Neuronal stem cell (in vitro differentiated cells): ENCODE measurements at regions not wholly inside any gene's neighbourhood (a gene's known extent, or its start where the extent isn't known, plus 50 kb on each side); places are given as distances from the start of the nearest gene placed in this dataset.
A peak's percentile ranks its signal among the peaks of the same experiment; 100 is the strongest.

Source experiments
- DNase-seq: peaks from one replicate; pipeline ENCODE4 v3.0.0-alpha.2; 2013; ENCODE audit warnings: low spot score
- H2AFZ ChIP-seq: one replicate; pipeline ENCODE4 v1.6.1; 2013; ENCODE audit warnings: mild to moderate bottlenecking, low read length, inconsistent platforms
- H2AK5ac ChIP-seq: 2 replicates; pipeline ENCODE4 v1.6.1; 2013; ENCODE audit warnings: low read depth, mild to moderate bottlenecking, inconsistent platforms, low read length, moderate library complexity, mixed read lengths
- H2BK120ac ChIP-seq: 2 replicates; pipeline ENCODE4 v1.6.1; 2013; ENCODE audit warnings: low read depth, mild to moderate bottlenecking, inconsistent platforms, low read length, moderate library complexity, mixed read lengths
- H2BK12ac ChIP-seq: one replicate; pipeline ENCODE4 v1.6.1; 2013; ENCODE audit warnings: low read length, inconsistent platforms
- H2BK15ac ChIP-seq: 2 replicates; pipeline ENCODE4 v1.6.1; 2013; ENCODE audit warnings: mild to moderate bottlenecking, low read length, inconsistent platforms, mixed read lengths
- H2BK5ac ChIP-seq: one replicate; pipeline ENCODE4 v1.6.1; 2013; ENCODE audit warnings: inconsistent platforms, mild to moderate bottlenecking, low read length, moderate library complexity
- H3K14ac ChIP-seq: one replicate; pipeline ENCODE4 v1.6.1; 2013; ENCODE audit warnings: low read length, inconsistent platforms
- H3K18ac ChIP-seq: 2 replicates; pipeline ENCODE4 v1.6.1; 2013; ENCODE audit warnings: low read length, inconsistent platforms
- H3K23ac ChIP-seq: 2 replicates; pipeline ENCODE4 v1.6.1; 2013; ENCODE audit warnings: low read depth, mild to moderate bottlenecking, mixed read lengths, low read length, inconsistent platforms; ENCODE audit not compliant: poor library complexity
- H3K27ac ChIP-seq: replicated peaks from 3 replicates; pipeline ENCODE4 v1.5.1; 2013; ENCODE audit warnings: low read length, inconsistent platforms
- H3K27me3 ChIP-seq, 3 experiments: 2 replicates each; pipeline ENCODE4 v1.6.1; 2013; ENCODE audit warnings: low read length in 3 of 3, mild to moderate bottlenecking in 2 of 3, inconsistent platforms in 1 of 3, low read depth in 1 of 3, mixed read lengths in 1 of 3, moderate library complexity in 1 of 3; ENCODE audit not compliant: control insufficient read depth in 3 of 3, insufficient read depth in 3 of 3
- H3K36me3 ChIP-seq, 2 donors: replicated peaks in 1 of 2; 2 replicates each; pipeline ENCODE4 v1.6.1; 2013; ENCODE audit warnings: low read length in 2 of 2; ENCODE audit not compliant: control insufficient read depth in 2 of 2, insufficient read depth in 2 of 2
- H3K4ac ChIP-seq: 2 replicates; pipeline ENCODE4 v1.6.1; 2013; ENCODE audit warnings: inconsistent platforms, mild to moderate bottlenecking, low read length, moderate library complexity
- H3K4me1 ChIP-seq, 2 donors: 1 replicate in 1 of 2; 2 replicates in 1 of 2; pipeline ENCODE4 v1.6.1; 2013; ENCODE audit warnings: low read length in 2 of 2, low read depth in 1 of 2; ENCODE audit not compliant: control insufficient read depth in 2 of 2, insufficient read depth in 1 of 2
- H3K4me2 ChIP-seq: one replicate; pipeline ENCODE4 v1.6.1; 2013; ENCODE audit warnings: mild to moderate bottlenecking, low read length, inconsistent platforms; ENCODE audit not compliant: insufficient read depth, poor library complexity, severe bottlenecking
- H3K4me3 ChIP-seq, 2 donors: 2 replicates each; pipeline ENCODE4 v1.5.1; 2013; ENCODE audit warnings: low read length in 2 of 2, mild to moderate bottlenecking in 2 of 2, inconsistent platforms in 1 of 2, moderate library complexity in 1 of 2
- H3K79me1 ChIP-seq: one replicate; pipeline ENCODE4 v1.6.1; 2013; ENCODE audit warnings: low read depth, mild to moderate bottlenecking, inconsistent platforms, low read length, moderate library complexity
- H3K9ac ChIP-seq: one replicate; pipeline ENCODE4 v1.6.1; 2013; ENCODE audit warnings: mild to moderate bottlenecking, low read depth, low read length, inconsistent platforms; ENCODE audit not compliant: poor library complexity
- H3K9me3 ChIP-seq, 2 donors: replicated peaks in 1 of 2; 2 replicates each; pipeline versions ENCODE3 to v1.6.1; 2013; ENCODE audit warnings: low read length in 2 of 2, mild to moderate bottlenecking in 2 of 2, inconsistent platforms in 1 of 2, low read depth in 1 of 2, mixed read lengths in 1 of 2, moderate library complexity in 1 of 2; ENCODE audit not compliant: control insufficient read depth in 2 of 2, insufficient read depth in 1 of 2
- H4K8ac ChIP-seq: one replicate; pipeline ENCODE4 v1.6.1; 2013; ENCODE audit warnings: low read depth, mild to moderate bottlenecking, inconsistent platforms, low read length, moderate library complexity
- H4K91ac ChIP-seq: one replicate; pipeline ENCODE4 v1.6.1; 2013; ENCODE audit warnings: low read length, low read depth, mild to moderate bottlenecking, inconsistent platforms; ENCODE audit not compliant: poor library complexity
- WGBS, 2 donors: extraction: QIAGEN DNeasy Blood & Tissue Kit; methylation state at CpG; one replicate each; pipeline ENCODE4 v1.1.7; 2013; ENCODE audit warnings: missing lambda C conversion rate in 2 of 2, mixed read lengths in 1 of 2; ENCODE audit not compliant: insufficient read length in 2 of 2, insufficient replicate concordance in 1 of 2; ENCODE audit errors: extremely low coverage in 2 of 2; 5-methylcytosine and 5-hydroxymethylcytosine counted together

GRCh38 chr4:57333684-57334083 is 223.5 kb upstream of the IGFBP7 start:
- Histone ChIP-seq H2AFZ (no peak overlapping the region), H3K9me3 (no peaks in the 10 kb centered on the region), H3K79me1 (no peaks in the 10 kb centered on the region), H3K4ac (no peak overlapping the region), H3K9ac (no peak overlapping the region), H2BK120ac (no peak overlapping the region), H3K23ac (no peak overlapping the region), H2BK5ac (no peak overlapping the region), H3K36me3 (no peaks in the 10 kb centered on the region), H2BK15ac (no peak overlapping the region), H2BK12ac (no peak overlapping the region), H3K4me2 (no peak overlapping the region), H3K18ac (no peak overlapping the region), H2AK5ac (no peak overlapping the region), H4K91ac (no peak overlapping the region), H3K27me3 (no peaks in the 10 kb centered on the region), H3K27ac (no peak overlapping the region), H3K4me3 (no peak overlapping the region), H4K8ac (no peak overlapping the region), H3K4me1 (peaks cover 0 to 4% of the 10 kb centered on the region in 2 donors), H3K14ac (no peak overlapping the region)
- no CpG with 5 or more reads among the region's 5 CpGs for WGBS, 2 donors
- DNase-seq, result no peak

GRCh38 chr4:57331959-57332358 is 221.8 kb upstream of the IGFBP7 start:
- no peak overlapping the region for H3K9ac ChIP-seq
- no peak overlapping the region for H2AK5ac ChIP-seq
- no peak overlapping the region for H3K14ac ChIP-seq
- no peak overlapping the region for H3K23ac ChIP-seq
- no peak overlapping the region for H3K4me2 ChIP-seq
- no peak overlapping the region for H4K91ac ChIP-seq
- H2BK120ac ChIP-seq, result no peak overlapping the region
- H3K4ac ChIP-seq, result no peak overlapping the region
- H2BK12ac ChIP-seq, result no peak overlapping the region
- no peak overlapping the region for H2BK15ac ChIP-seq
- peak; percentile 17 for DNase-seq
- no peak overlapping the region for H2AFZ ChIP-seq
- H3K9me3 ChIP-seq, result no peaks in the 10 kb centered on the region
- H3K27me3 ChIP-seq, result no peaks in the 10 kb centered on the region
- peaks cover 0 to 4% of the 10 kb centered on the region in 2 donors for H3K4me1 ChIP-seq
- no peak overlapping the region for H4K8ac ChIP-seq
- no peak overlapping the region for H3K4me3 ChIP-seq
- H3K18ac ChIP-seq, result no peak overlapping the region
- H3K36me3 ChIP-seq, result no peaks in the 10 kb centered on the region
- H2BK5ac ChIP-seq, result no peak overlapping the region
- peak overlapping the region; percentile 71 for H3K27ac ChIP-seq
- H3K79me1 ChIP-seq, result no peaks in the 10 kb centered on the region

- Histone ChIP-seq H3K4me2 (no peak overlapping the region), H2AK5ac (no peak overlapping the region), H4K8ac (no peak overlapping the region), H2BK12ac (no peak overlapping the region), H2BK5ac (no peak overlapping the region), H2BK120ac (no peak overlapping the region), H2AFZ (no peak overlapping the region), H4K91ac (no peak overlapping the region), H3K9ac (no peak overlapping the region), H3K23ac (no peak overlapping the region), H3K27me3 (no peaks in the 10 kb centered on the region), H3K27ac (no peak overlapping the region), H2BK15ac (no peak overlapping the region), H3K4me3 (no peak overlapping the region), H3K79me1 (no peaks in the 10 kb centered on the region), H3K4ac (no peak overlapping the region), H3K4me1 (peaks cover 0 to 4% of the 10 kb centered on the region in 2 donors), H3K36me3 (no peaks in the 10 kb centered on the region), H3K14ac (no peak overlapping the region), H3K18ac (peak overlapping the region; percentile 27), H3K9me3 (no peaks in the 10 kb centered on the region)
- no peak for DNase-seq
- WGBS, 2 donors, result no CpG with 5 or more reads among the region's 9 CpGs
These were observed 219.1 kb upstream of the IGFBP7 start for GRCh38 chr4:57329279-57329678.

- no CpG with 5 or more reads among the region's 4 CpGs for WGBS, 2 donors
- Histone ChIP-seq H3K27me3 (no peaks in the 10 kb centered on the region), H3K27ac (no peak overlapping the region)
These were observed 214.6 kb upstream of the IGFBP7 start for GRCh38 chr4:57324673-57325307.

More at GRCh38 chr4:57324673-57325307, 214.6 kb upstream of the IGFBP7 start:
- no peak overlapping the region for H3K4me3 ChIP-seq
- no peak overlapping the region for H3K4me2 ChIP-seq
- H2AK5ac ChIP-seq, result no peak overlapping the region
- H3K79me1 ChIP-seq, result no peaks in the 10 kb centered on the region
- H3K23ac ChIP-seq, result no peak overlapping the region
- H2BK120ac ChIP-seq, result no peak overlapping the region
- H2AFZ ChIP-seq, result no peak overlapping the region
- H3K4ac ChIP-seq, result no peak overlapping the region
- no peak overlapping the region for H3K9ac ChIP-seq
- no peak overlapping the region for H3K14ac ChIP-seq
- H2BK12ac ChIP-seq, result no peak overlapping the region
- no peak for DNase-seq
- H3K9me3 ChIP-seq, result no peaks in the 10 kb centered on the region
- no peak overlapping the region for H2BK15ac ChIP-seq
- H2BK5ac ChIP-seq, result no peak overlapping the region
- peaks cover 5 to 6% of the 10 kb centered on the region in 2 donors for H3K4me1 ChIP-seq
- no peak overlapping the region for H4K91ac ChIP-seq
- H3K36me3 ChIP-seq, result no peaks in the 10 kb centered on the region
- H4K8ac ChIP-seq, result no peak overlapping the region
- H3K18ac ChIP-seq, result no peak overlapping the region
